ENCODE measurements at regions not wholly inside any gene's neighbourhood (a gene's known extent, or its start where the extent isn't known, plus 50 kb on each side); places are given as distances from the start of the nearest gene placed in this dataset.

GRCh38 chr16:85528528-85529387 lies 84.4 kb upstream of the GSE1 start:
- TF ChIP-seq POLR2A (IDR thresholded peaks at IDR 0.05) (no peak), CTCF (IDR thresholded peaks at IDR 0.05) (peak in 4 of 6 experiments; percentile 9 to 50 (median 40))
- WGBS, 4 donors: 84 to 90% (median 89%) methylated on average over 13 to 21 of the region's 21 CpGs
- H3K4me1 ChIP-seq (replicated peaks in 1 of 2): peaks cover 0 to 5% of the 10 kb centered on the region in 2 donors
- DNase-seq: no peak
- H3K9me3 ChIP-seq (replicated peaks in 1 of 3): no peaks in the 10 kb centered on the region
- intact Hi-C loops (cut with DNase I): no loop called here
- no peaks in the 10 kb centered on the region for H3K27me3 ChIP-seq
- no peaks in the 10 kb centered on the region for H3K36me3 ChIP-seq (replicated peaks in 1 of 2)
- no peak overlapping the region for H3K4me3 ChIP-seq
- no peak overlapping the region for H3K27ac ChIP-seq

GRCh38 chr16:85529489-85530369 lies 83.4 kb upstream of the GSE1 start:
- intact Hi-C loops (cut with DNase I): no loop called here
- 89 to 94% (median 94%) methylated on average over 12 to 20 of the region's 20 CpGs for WGBS, 4 donors
- Histone ChIP-seq H3K4me3 (no peak overlapping the region), H3K36me3 (replicated peaks in 1 of 2) (no peaks in the 10 kb centered on the region), H3K9me3 (replicated peaks in 1 of 3) (no peaks in the 10 kb centered on the region), H3K27ac (no peak overlapping the region), H3K27me3 (no peaks in the 10 kb centered on the region), H3K4me1 (replicated peaks in 1 of 2) (peaks cover 0 to 4% of the 10 kb centered on the region in 2 donors)
- DNase-seq: no peak
- TF ChIP-seq POLR2A (IDR thresholded peaks at IDR 0.05): no peak
- no peak for TF ChIP-seq CTCF (IDR thresholded peaks at IDR 0.05)

DNA sequence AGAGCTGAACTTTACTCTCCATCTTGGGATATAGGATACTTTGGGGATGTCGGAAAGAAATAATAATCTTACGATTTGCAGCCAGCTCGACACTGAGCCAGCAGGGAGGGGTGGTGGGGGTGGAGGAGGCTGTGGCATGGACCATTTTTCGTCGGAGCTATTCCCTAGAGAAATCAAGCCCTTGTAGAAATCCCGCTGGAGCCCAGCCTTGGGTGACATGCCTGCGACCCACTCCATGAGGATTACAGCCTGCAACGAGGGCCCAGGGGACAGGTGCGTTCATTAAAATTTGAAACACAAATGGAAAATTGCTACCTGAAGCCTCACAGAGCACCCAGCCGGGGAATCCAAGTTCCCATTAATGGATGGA lies 82.8 kb upstream of the GSE1 start:
- DNase-seq: no peak
- 77 to 92% (median 89%) methylated on average over 10 of the region's 10 CpGs for WGBS, 4 donors
- no peaks in the 10 kb centered on the region for H3K36me3 ChIP-seq (replicated peaks in 1 of 2)
- TF ChIP-seq POLR2A (IDR thresholded peaks at IDR 0.05) (no peak), CTCF (IDR thresholded peaks at IDR 0.05) (no peak)
- H3K27me3 ChIP-seq: no peaks in the 10 kb centered on the region
- H3K4me3 ChIP-seq: no peak overlapping the region
- H3K4me1 ChIP-seq (replicated peaks in 1 of 2): peaks cover 0 to 9% of the 10 kb centered on the region in 2 donors
- intact Hi-C loops (cut with DNase I): no loop called here
- no peak overlapping the region for H3K27ac ChIP-seq
- no peaks in the 10 kb centered on the region for H3K9me3 ChIP-seq (replicated peaks in 1 of 3)

DNA sequence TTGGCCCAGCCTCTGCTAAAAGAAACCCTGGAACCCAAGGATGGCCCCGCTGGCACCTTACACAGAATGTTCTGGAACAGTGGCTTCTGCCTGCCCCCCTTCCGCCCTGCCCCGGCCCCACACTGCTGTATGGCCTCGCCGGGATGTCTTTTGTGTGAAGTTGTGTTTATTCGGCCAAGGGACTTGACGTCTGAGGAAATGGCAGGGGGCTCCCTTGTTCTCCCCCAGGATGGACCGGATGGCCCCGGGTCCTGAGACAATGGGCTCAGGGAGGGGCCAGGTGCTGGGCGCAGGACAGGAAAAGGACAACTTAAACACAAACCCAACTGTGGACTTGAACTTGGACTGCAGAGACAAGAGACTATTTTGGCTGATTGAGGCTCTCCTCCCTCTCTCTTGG lies 81.6 kb upstream of the GSE1 start:
- Histone ChIP-seq H3K4me3 (no peak overlapping the region), H3K27me3 (no peaks in the 10 kb centered on the region), H3K9me3 (replicated peaks in 1 of 3) (no peaks in the 10 kb centered on the region), H3K27ac (peak overlapping the region in 1 of 5 donors; percentile 61), H3K36me3 (replicated peaks in 1 of 2) (no peaks in the 10 kb centered on the region), H3K4me1 (replicated peaks in 1 of 2) (peaks cover 4 to 21% of the 10 kb centered on the region in 2 donors)
- 62 to 85% (median 75%) methylated on average over 9 to 10 of the region's 10 CpGs for WGBS, 4 donors
- DNase-seq: peak in 3 of 7 donors; percentile 43 to 70 (median 55)
- TF ChIP-seq POLR2A (IDR thresholded peaks at IDR 0.05) (no peak), CTCF (IDR thresholded peaks at IDR 0.05) (no peak)
- intact Hi-C loops (cut with DNase I): no loop called here
